ENCODE measurements at regions not wholly inside any gene's neighbourhood (a gene's known extent, or its start where the extent isn't known, plus 50 kb on each side); places are given as distances from the start of the nearest gene placed in this dataset.

GRCh38 chr5:2514484-2514883 lies 237.0 kb downstream of the IRX2 start:
- Histone ChIP-seq H3K4me1 (no peaks in the 10 kb centered on the region), H3K4me3 (no peak overlapping the region), H3K27ac (no peak overlapping the region), H3K9ac (ENCODE audit: low read depth in 2 of 2, low read length in 2 of 2) (no peak overlapping the region), H3K36me3 (no peaks in the 10 kb centered on the region), H3K9me3 (no peaks in the 10 kb centered on the region), H3K27me3 (no peaks in the 10 kb centered on the region)
- intact Hi-C loops (cut with DNase I), result no loop called here
- TF ChIP-seq CTCF (IDR thresholded peaks at IDR 0.05), result no peak
- no peak for DNase-seq

GRCh38 chr5:2511706-2512105 lies 239.8 kb downstream of the IRX2 start:
- no peak for DNase-seq
- no peak for TF ChIP-seq CTCF (IDR thresholded peaks at IDR 0.05)

GRCh38 chr5:2511126-2511525 lies 240.4 kb downstream of the IRX2 start:
- no peak overlapping the region for H3K9ac ChIP-seq (ENCODE audit: low read depth in 2 of 2, low read length in 2 of 2)
- H3K4me1 ChIP-seq, result no peaks in the 10 kb centered on the region
- H3K36me3 ChIP-seq, result no peaks in the 10 kb centered on the region
- H3K27me3 ChIP-seq, result no peaks in the 10 kb centered on the region
- H3K9me3 ChIP-seq, result no peaks in the 10 kb centered on the region
- no peak overlapping the region for H3K27ac ChIP-seq
- DNase-seq, result no peak
- no peak overlapping the region for H3K4me3 ChIP-seq
- intact Hi-C loops (cut with DNase I), result no loop called here
- TF ChIP-seq CTCF (IDR thresholded peaks at IDR 0.05), result no peak

More at GRCh38 chr5:2511706-2512105, 239.8 kb downstream of the IRX2 start:
- Histone ChIP-seq H3K9ac (ENCODE audit: low read depth in 2 of 2, low read length in 2 of 2) (no peak overlapping the region), H3K36me3 (no peaks in the 10 kb centered on the region), H3K4me1 (no peaks in the 10 kb centered on the region), H3K4me3 (no peak overlapping the region), H3K27ac (no peak overlapping the region), H3K9me3 (no peaks in the 10 kb centered on the region), H3K27me3 (no peaks in the 10 kb centered on the region)
- intact Hi-C loops (cut with DNase I), result no loop called here

GRCh38 chr5:2509527-2509926 lies 241.9 kb downstream of the IRX2 start:
- Histone ChIP-seq H3K4me1 (no peaks in the 10 kb centered on the region), H3K9me3 (no peaks in the 10 kb centered on the region), H3K27ac (no peak overlapping the region), H3K4me3 (no peak overlapping the region), H3K27me3 (no peaks in the 10 kb centered on the region), H3K36me3 (no peaks in the 10 kb centered on the region), H3K9ac (ENCODE audit: low read depth in 2 of 2, low read length in 2 of 2) (no peak overlapping the region)
- TF ChIP-seq CTCF (IDR thresholded peaks at IDR 0.05), result no peak
- DNase-seq, result no peak
- intact Hi-C loops (cut with DNase I), result no loop called here

- Histone ChIP-seq H3K9me3 (no peaks in the 10 kb centered on the region), H3K4me3 (no peak overlapping the region), H3K36me3 (no peaks in the 10 kb centered on the region), H3K27me3 (no peaks in the 10 kb centered on the region), H3K9ac (ENCODE audit: low read depth in 2 of 2, low read length in 2 of 2) (no peak overlapping the region), H3K27ac (no peak overlapping the region), H3K4me1 (no peaks in the 10 kb centered on the region)
- DNase-seq, result no peak
- intact Hi-C loops (cut with DNase I), result no loop called here
- no peak for TF ChIP-seq CTCF (IDR thresholded peaks at IDR 0.05)
Observed at GRCh38 chr5:2508514-2508913, 243.0 kb downstream of the IRX2 start.

GRCh38 chr5:2507611-2508010 lies 243.9 kb downstream of the IRX2 start:
- Histone ChIP-seq H3K4me1 (no peaks in the 10 kb centered on the region), H3K9ac (ENCODE audit: low read depth in 2 of 2, low read length in 2 of 2) (no peak overlapping the region), H3K36me3 (no peaks in the 10 kb centered on the region), H3K27me3 (no peaks in the 10 kb centered on the region), H3K9me3 (no peaks in the 10 kb centered on the region), H3K27ac (no peak overlapping the region), H3K4me3 (no peak overlapping the region)
- no peak for TF ChIP-seq CTCF (IDR thresholded peaks at IDR 0.05)
- no peak for DNase-seq
- intact Hi-C loops (cut with DNase I), result no loop called here

Measured in colonic mucosa (tissue), 4 donors.